ENCODE measurements at regions not wholly inside any gene's neighbourhood (a gene's known extent, or its start where the extent isn't known, plus 50 kb on each side); places are given as distances from the start of the nearest gene placed in this dataset.
A peak's percentile ranks its signal among the peaks of the same experiment; 100 is the strongest.
"Not testable (repeated sequence)": the region's sequence is repeated elsewhere in the genome, so short reads cannot be mapped to it uniquely, and the experiment has no call there.

DNA sequence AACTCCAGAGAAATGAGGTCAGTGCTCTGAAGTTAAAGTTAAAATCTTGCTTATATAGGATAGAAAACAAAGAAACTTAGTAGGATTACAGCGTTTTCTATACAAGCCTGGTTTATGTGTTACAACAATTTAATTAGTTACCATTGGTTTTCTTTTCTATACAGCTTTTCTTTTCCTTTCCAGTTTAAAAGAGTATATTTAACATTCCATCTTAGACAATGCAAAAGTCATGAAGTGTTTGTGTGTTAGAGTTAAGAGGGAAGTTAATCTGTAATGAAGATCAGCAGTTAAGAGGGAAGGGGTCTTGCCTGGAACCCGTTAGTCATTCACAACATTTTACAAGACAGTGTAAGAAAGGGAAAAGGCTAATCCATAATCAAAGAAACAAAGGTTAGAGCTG, 338.3 kb downstream of the OTUD1 start:
- DNase-seq, result no peak

DNA sequence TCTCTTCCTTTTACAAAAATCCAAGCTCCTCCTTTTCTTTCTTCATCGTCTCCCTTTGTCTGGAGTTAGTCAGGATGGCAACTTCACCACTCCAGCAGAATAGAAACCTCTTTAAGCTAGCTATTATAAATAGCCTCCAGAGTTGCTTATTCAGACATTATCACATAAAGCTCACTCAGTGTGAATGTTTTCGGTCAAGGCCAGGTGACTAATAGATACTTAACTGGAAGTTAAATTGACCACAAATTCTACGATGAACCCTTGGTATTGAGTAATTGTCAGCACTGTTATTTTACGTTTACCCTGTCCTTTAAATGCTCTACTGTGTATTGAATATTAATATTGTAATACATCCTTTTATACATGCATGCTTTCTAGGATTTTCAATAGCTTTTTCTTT, 340.4 kb downstream of the OTUD1 start:
- no peak for DNase-seq

DNA sequence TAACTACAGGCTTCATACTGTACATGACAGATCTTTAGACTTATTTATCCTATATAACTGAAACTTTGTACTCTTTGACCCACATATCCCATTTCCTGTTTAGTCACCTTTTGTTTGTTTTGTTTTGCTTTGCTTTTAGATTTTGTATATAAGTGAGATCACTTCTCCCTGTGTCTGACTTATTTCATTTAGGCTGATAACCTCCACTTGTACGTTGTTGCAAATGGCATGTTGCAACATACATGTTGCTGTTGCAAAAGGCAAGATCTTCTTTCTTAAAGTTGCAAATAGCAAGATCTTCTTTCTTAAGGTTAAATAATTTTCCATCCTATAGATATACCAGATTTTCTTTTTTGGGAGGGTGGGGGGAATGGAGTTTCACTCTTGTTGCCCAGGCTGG, 341.5 kb downstream of the OTUD1 start:
- no peak for DNase-seq

DNA sequence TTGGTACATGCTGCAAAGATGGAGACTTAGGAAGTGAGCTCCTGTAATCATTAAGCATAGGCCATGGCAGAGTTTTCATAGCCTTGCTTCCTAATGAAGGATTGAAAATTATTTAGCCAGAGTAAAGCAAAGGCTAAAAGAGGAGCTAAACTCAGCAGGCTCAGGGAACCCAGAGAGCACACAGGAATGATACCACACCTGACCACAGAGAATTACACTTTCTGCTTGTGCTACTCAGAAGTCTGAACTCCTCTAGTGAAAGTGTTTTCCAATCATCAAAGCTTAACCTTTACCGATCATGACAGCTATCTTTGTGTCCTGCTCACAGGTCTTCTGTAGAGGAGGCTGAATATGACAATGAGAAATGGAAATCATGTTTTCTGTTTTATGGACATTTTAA, 347.7 kb downstream of the OTUD1 start:
- no peak for DNase-seq

DNA sequence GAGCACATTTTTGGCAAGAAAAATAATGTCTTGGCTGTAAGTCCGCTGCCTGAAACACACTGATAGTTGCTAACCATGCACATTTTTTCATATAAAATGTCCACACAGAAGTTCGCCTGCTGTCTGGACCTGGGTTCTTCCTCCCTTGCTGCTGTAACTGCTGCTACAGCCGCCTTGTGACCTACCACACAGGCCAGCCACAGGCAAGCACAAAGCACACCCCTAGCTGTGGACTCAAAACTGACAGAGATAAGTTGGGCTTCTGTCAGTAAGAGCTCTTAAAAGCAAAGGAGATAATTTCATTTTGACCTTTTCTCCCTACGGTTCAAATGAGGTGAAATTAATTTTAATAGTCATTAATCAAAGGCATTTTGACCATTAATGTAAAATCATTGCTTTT, 354.7 kb downstream of the OTUD1 start:
- DNase-seq, result no peak

DNA sequence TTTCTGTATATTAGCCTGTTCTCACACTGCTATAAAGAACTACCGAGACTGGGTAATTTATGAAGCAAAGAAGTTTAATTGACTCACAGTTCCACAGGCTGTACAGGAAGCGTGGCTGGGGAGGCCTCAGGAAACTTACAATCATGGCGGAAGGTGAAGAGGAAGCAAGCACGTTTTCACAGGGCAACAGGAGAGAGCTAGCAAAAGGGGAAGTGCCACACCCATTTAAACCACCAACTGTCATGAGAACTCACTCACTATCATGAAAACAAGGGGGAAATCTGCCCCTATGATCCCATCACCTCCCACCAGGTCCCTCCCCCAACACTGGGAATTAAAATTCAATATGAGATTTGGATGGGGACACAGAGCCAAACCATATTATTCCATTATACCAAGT, 358.6 kb downstream of the OTUD1 start:
- not testable (repeated sequence) for DNase-seq

DNA sequence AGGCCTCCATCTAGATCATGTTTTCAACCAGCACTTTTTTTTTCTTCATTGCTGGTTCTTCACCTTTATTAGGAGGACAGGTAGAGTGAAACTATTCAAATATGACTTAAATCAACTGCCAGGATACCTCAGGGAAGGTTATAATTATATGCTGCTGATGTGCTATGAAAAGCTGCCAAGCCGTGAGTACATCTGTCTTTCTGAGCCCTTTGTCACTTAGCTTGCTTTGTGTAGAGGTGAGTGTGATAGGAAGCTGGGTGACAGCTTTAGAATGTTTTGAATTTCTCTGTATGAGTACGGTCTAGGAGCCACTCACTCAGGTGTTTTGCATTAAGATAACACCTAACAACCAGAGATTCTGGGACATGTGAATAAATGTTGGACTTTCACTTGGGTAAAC, 365.2 kb downstream of the OTUD1 start:
- no peak for DNase-seq

DNA sequence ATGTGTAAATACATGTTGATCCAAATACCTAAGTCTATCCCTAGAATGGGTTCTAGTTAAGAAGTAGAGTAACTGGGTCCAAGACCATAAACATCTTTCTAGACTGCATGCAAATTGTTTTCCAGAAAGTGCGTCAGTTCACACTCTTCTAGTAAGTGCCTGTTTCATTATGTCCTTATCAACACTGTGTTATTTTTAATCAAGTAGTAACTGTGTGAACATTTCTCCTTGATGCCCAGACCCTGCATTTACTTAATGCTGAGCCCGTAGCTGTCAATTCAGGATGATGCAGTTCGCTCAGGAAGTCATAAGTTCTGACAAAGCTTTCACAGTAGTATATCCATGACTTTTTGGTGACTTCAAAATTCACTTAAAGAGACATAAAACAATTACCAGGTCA, 374.8 kb downstream of the OTUD1 start:
- no peak for DNase-seq

DNA sequence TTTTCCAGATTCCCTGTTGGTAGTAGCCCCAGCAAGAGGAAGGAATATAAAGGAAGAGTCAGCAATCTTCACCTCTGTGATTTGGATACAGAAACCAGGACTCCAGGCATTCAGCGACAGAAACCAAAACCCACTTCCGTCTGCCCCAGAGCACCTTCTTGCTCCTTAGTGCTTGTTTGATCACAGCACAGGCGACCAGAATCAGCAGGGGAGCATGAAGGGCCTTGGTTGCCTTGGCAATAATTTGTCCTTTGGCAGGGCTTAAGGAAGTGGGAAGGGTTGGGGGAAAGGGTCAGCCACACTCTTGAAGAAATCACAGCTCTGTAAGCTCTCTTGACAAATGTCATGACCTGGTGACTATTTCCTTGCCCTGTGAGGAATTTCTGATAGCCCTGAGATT, 379.6 kb downstream of the OTUD1 start:
- DNase-seq, result no peak

DNA sequence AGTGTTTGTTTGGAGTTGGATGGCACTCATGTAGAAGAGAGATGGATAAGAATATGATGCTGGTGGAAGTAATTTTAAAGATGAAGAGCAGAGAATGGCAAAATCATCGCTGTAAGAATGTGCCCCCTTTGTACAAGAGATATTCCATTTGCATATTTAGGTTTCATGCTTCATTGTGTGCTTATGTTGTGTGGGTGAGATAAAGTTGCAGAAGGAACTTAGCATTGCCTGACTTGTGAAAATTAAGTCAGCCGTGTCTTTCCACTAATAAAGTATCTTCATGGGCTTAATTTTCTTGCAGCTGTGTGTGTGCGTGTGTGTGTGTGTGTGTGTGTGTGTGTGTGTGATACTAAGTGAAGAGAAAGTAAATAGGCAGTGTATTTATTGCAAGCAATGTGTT, 381.9 kb downstream of the OTUD1 start:
- DNase-seq, result no peak

DNA sequence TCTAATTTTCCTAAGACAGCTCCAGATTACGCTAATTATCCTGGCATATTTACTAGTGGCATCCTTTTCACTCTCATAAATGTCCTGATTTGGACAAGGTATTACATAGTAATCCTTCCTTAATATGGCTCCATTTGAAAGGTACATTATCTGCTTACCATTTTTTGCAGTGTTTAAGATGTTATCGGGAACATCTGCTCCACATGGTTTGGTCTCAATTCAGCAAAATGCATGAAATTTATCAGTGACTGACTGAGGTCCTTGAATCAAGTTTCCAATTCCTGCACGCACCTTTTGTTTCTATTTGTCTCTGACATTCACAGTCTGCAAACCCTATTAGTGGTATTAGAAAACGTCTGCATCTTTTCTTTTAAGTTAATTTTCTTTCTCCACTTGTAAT, 384.1 kb upstream of the KIAA1217 start:
- no peak for DNase-seq

DNA sequence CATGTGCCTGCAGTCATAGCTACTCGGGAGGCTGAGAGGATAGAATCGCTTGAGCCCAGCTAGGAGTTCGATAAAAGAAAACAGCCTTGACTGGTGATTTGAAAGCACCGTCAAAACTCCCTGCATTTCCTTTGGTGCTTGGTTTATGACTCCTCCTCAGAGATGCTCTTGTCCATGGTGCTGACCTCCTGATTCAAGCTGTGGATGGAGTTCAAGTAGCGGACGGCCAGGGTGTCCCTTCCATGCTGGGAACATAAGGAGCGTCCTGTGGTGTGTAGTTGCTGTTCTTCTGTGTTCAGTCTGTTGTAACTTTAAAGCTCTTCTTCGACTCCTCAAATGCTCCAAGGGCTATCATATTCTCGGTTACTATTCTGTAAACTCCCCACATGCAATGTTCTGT, 382.5 kb upstream of the KIAA1217 start:
- DNase-seq, result no peak

DNA sequence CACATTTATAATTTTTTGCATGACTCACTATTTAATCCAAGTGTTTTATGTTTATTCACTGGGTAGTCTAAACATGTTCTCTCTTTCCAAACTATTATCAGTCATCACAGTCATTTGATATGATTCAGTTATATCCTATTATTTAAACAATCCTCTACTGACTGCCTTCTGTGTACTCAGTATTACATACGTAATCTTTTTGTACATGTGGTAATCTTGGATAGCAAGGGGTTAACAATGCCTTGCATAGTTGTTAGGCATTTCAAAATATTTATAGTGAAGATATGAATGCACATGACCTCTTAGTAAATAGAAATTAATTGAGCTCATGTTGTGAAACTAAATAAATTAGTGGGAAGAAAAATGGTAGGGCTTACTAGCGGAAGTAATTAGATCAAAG, 379.4 kb upstream of the KIAA1217 start:
- no peak for DNase-seq

DNA sequence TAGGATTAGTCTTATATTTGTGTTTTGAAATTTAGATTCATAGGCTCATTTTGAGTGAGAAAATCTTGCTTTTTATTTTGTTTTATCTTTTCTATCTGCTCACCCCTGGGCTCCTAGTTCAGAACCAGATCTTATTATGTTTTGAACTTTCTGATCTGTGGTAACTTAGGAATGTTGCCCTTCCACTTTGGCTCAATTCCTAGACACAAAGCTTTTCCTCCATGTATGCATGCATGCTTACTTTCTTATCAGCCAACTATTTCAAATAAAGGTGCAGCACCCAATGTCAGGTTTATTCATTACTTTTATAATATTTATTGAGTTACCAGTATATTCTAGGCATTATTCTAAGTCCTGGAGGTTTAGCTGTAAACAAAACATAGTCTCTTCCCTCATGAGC, 374.8 kb upstream of the KIAA1217 start:
- no peak for DNase-seq

DNA sequence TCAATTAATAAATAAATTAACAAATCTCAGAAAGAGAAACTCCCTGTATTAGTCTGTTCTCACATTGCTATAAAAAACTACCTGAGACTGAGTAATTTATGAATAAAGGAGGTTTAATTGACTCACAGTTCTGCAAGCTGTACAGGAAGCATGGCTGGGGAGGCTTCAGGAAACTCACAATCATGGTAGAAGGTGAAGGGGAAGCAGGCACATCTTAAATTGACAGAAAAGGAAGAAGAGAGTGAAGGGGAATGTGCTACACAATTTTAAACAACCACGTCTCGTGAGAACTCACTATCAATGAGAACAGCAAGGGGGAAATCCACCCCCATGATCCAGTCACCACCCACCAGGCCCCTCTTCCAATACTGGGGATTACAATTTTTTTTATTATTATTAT, 358.3 kb upstream of the KIAA1217 start:
- no peak for DNase-seq

DNA sequence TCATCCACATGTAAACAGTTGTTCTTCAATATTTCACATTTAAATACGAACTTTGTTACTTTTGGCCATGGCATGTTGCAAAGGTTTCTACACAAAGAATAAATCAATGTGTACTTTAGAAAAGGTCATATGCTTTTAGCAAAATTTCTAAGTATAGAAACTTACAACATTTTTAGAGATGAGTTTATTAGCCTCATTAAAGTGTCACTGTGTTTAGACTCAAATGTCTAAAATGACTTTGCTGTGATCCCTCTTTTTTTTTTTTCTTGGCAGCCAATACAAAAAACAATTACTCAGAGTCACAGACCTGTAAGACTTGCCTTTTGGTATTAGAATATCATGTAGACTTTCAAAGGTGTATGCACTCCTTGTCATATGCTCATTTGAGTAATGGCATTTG, 349.3 kb upstream of the KIAA1217 start:
- no peak for DNase-seq

DNA sequence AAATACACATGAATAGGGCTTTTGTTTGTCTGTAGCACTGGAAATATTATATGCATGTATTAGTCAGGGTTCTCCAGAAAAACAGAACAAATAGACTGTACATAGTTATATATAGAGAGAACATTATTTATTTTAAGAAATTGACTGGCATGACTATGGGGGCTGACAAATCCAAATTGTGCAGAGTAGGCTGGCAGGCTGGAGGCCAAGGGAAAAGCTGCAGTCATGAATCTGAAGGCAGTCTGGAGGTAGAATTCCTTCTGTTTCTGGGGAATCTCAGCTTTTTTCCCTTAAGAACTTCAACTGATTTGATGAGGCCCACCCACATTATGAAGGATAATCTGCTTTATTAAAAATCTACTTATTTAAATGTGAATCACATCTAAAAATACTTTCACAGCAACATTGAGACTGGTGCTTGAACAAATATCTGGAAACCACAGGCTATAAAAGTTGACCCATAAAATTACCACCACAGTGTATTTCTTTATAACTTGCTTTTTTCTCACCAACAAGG, 344.2 kb upstream of the KIAA1217 start:
- no peak for DNase-seq

DNA sequence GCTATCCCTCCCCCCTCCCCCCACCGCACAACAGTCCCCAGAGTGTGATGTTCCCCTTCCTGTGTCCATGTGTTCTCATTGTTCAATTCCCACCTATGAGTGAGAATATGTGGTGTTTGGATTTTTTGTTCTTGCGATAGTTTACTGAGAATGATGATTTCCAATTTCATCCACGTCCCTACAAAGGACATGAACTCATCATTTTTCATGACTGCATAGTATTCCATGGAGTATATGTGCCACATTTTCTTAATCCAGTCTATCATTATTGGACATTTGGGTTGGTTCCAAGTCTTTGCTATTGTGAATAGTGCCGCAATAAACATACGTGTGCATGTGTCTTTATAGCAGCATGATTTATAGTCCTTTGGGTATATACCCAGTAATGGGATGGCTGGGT, 342.0 kb upstream of the KIAA1217 start:
- not testable (repeated sequence) for DNase-seq

DNA sequence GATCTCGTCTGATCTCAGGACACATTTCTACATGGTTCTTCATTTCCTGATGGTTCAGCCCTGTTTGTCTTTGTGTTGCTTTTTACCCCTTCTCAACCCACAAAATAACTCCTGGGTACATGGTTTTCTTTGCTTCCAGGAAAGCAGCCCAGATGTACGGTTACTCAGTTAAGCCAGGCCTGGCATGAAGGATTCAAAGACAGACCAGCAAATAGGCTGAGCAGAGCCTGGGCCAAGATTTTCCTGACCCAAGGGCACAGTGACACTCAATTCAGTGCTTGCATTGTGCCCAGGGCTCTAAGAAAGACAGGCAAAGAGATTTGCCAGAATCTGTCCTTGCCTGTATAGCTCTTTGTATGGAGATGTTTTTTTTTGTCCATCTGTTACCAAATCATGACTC, 340.8 kb upstream of the KIAA1217 start:
- DNase-seq, result no peak

DNA sequence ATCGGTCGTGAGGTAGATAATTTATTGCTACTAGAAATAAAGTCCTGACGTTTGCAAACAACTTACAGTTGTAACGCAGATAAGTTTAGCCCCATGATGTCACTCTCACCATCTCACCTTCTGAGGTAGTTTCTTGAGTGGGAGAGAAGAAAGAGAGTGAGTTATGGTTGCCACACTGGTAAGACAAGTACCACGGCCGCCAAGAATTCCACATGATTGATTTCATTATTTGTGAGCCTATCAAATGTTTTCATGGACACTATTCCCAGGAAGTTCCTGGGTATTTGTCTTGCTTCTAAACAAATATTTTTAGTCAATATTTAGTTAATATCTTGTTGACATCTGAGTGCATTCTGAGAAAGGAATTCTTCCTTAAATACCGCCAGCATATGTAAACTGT, 339.4 kb upstream of the KIAA1217 start:
- DNase-seq, result no peak

DNA sequence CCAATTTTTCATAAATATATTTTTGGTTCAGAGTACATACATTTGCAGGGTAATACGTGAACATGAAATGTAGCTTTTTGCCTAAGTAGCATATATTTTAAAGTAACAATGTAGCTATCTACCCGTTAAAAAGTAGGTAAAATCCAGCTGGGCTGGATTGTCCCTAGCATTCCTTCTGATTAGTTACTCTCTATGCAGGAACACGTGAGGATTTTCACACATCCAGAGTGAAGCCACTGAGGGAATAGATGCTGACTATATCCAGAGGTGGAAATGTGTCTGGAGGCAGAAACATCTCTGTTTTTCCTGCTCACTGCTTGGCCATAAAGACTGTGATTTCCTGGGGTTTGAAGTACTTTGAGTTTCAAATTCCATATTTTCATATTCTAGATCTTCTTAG, 338.9 kb upstream of the KIAA1217 start:
- DNase-seq, result no peak

DNA sequence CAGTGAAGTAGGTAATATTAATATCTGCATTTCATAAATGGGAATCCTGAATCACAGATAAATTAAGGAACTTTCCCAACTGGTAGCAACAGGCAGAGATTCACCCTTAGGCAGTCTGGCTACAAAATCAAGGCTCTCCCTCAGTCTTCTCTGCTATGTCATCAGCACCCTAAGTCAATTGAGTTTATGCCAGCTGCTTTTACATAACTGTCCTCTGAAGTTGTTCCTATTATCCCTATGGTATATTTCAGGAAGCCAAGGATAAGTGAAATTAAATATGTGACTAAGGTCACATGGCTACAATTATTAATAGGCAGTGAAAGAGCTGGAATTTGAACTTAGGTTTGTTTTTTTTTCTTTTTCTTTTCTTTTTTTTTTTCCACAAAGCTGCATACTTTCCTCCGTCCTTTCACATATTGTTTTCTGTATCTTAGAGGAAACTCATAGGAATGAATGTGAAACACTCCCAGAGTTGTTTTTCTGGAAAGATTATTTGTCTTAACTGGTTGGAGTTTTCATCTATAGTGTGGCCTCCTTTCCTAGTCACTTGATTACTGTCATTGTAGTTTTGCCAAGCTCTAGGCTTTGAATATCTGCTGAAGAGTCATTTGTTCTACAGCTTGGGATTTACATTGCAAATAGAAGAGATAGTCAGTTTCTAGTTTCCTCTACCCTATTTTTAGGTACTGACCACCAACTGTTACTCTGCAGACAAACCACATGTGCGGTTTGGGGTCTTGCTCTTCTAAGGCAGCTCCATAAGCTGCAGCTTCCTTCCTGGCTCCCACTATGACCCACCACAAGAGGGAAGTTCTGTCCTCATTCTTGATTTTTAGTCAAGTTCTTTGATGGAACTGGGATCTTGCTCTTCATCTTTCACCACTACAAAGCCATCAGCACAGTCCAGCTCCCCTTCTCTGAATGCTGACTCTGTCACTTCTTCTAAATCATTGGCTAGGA, 338.0 kb upstream of the KIAA1217 start:
- peak; percentile 31 for DNase-seq

DNA sequence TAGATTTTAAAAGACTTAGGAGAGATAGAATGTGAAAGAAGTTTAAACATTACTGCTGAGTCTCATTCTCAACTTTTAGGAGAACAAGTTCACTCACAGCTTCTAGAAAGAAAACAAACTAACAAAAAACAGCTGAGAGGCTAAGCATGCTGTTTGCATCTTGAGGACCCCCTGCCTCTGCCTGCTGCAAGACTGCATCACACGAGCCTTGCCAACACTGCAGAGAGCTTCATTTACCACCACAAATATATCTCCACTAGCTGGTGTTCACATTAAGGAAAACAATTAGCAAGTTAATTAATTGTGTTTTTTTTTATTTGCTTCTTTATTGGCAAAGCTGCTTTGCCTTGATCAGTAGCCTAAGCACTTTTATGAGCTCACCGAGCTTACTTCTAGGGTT, 336.6 kb upstream of the KIAA1217 start:
- DNase-seq, result no peak

DNA sequence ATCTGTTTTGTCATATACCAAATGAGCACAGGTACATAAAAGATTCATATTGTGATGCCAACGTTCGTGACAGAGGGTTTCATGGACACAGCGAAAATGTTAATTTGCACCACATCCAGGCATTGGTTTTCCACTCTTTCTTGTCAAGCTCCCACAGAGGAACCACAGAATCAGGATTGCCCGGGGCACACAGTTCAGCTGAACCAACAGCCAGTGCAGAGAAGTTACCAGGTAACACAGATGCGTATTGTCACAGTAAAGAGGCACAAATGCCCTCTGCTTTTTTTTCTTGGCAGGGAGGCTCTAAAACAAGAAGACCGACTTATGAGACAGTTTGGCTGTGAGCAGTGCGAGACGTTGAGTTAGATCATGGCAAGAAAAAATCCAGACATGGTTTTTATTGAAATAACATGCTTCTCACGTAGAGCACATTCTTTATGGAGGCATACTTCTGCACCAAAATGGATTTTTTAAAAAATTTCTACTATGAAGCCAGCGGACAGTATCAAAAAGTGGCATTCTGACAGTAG, 331.1 kb upstream of the KIAA1217 start:
- DNase-seq, result no peak

DNA sequence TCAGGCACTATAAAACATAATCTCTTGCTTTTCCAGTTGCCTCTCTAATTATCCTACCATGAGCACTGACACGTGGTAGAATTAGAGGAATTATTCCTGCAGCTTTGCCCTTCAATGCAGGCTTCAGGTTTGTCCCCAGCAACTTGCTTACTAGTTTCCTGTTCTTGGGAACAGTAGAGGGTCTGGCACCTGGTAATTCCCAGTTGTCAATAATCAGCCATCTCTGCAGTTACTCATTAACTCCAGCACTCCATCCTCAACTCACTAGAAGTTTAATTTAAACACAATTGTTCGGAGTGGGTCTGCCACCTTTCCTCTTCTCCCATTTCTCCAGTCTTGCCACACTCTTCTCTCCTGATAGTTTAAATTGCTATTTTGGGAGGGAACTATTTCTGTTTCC, 324.3 kb upstream of the KIAA1217 start:
- DNase-seq, result no peak

All from SIG-M5 (cell line).